ENCODE measurements at regions not wholly inside any gene's neighbourhood (a gene's known extent, or its start where the extent isn't known, plus 50 kb on each side); places are given as distances from the start of the nearest gene placed in this dataset.
A peak's percentile ranks its signal among the peaks of the same experiment; 100 is the strongest.

DNA sequence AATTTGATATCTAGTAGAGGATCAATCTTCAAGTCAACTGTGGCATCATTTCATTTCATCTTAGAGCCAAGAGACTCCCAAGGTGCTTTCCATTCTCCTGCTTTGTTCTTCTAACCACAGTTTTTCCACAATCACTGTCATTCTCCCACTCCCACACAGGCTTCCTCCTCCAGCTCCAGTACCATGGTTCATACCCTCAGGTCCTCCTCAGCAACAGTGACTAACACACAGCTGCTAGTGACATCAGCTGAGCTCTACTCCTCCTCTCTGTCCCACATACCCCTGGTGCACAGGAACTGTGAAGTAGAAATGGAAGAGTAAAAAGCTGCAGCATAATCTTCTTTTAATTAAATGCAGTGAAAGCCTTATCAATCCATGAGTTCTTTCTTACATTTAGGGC, 200.2 kb upstream of the DPH6 start:
- H3K27me3 ChIP-seq (ENCODE audit: control insufficient read depth in 2 of 2, insufficient read depth in 2 of 2, low read length in 2 of 2): no peaks in the 10 kb centered on the region
- no peak overlapping the region for H3K4me2 ChIP-seq (ENCODE audit: insufficient read depth, low read length)
- H4K20me1 ChIP-seq (replicated peaks; ENCODE audit: control insufficient read depth, insufficient read depth, low read length): no peaks in the 10 kb centered on the region
- no peaks in the 10 kb centered on the region for H3K79me2 ChIP-seq (ENCODE audit: control insufficient read depth, insufficient read depth, low read length)
- in situ Hi-C loops (cut with MboI): no loop called here
- no peak for ATAC-seq
- CTCF ChIA-PET (ENCODE audit: low intra/inter-chr PET ratio): no interaction called here
- H3K36me3 ChIP-seq (ENCODE audit: control insufficient read depth, insufficient read depth, low read length): no peaks in the 10 kb centered on the region
- H3K4me3 ChIP-seq: no peak overlapping the region
- no peaks in the 10 kb centered on the region for H3K9me1 ChIP-seq (ENCODE audit: control insufficient read depth, insufficient read depth, low read length)
- no peak overlapping the region for H2AFZ ChIP-seq (ENCODE audit: low read depth, low read length)
- TF ChIP-seq ATF3 (IDR thresholded peaks at IDR 0.05): peak; percentile 44; the same call in 1 of the 2 replicates
- TF ChIP-seq ATF3 (CRISPR knock-in tag; conservative IDR thresholded peaks at IDR 0.05): no peak
- TF ChIP-seq MTA3 (IDR thresholded peaks at IDR 0.05; ENCODE audit: borderline replicate concordance): no peak
- no peak for TF ChIP-seq GABPA (tag; conservative IDR thresholded peaks at IDR 0.05; ENCODE audit: low read depth)
- TF ChIP-seq SPI1 (IDR thresholded peaks at IDR 0.05; ENCODE audit: borderline replicate concordance, low read depth, low read length): no peak
- TF ChIP-seq CBFA2T3 (IDR thresholded peaks at IDR 0.05): 0 out of 2 replicates have a peak, but pooled peaks have one; percentile 5
- no peak for TF ChIP-seq TOE1 (IDR thresholded peaks at IDR 0.05; ENCODE audit: borderline replicate concordance)
- no peak for TF ChIP-seq TOE1 (CRISPR knock-in tag; IDR thresholded peaks at IDR 0.05; ENCODE audit: borderline replicate concordance, low read depth)
- no peak for TF ChIP-seq ATF7 (IDR thresholded peaks at IDR 0.05)
- H3K27ac ChIP-seq (ENCODE audit: extremely low read depth, low read depth, low read length): no peak overlapping the region
- no peak for DNase-seq (ENCODE audit: extremely low read depth in 1 of 4, low spot score in 3 of 4)
- H3K9ac ChIP-seq (ENCODE audit: insufficient read depth in 1 of 2, low read depth in 2 of 2, low read length in 2 of 2): no peak overlapping the region
- POLR2A ChIA-PET: no interaction called here
- no TSS peak for BruUV-seq (replicated peaks)
- no peaks in the 10 kb centered on the region for H3K9me3 ChIP-seq (replicated peaks; ENCODE audit: control insufficient read depth, insufficient read depth, low read depth, low read length)
- intact Hi-C loops (cut with micrococcal nuclease): no loop called here
- no peak for FAIRE-seq
- H3K4me1 ChIP-seq (replicated peaks in 1 of 2; ENCODE audit: control insufficient read depth in 2 of 2, insufficient read depth in 2 of 2, low read length in 2 of 2): no peaks in the 10 kb centered on the region; a peak in 1 of 5 replicates
